WTC11 (cell line): ENCODE measurements at regions not wholly inside any gene's neighbourhood (a gene's known extent, or its start where the extent isn't known, plus 50 kb on each side); places are given as distances from the start of the nearest gene placed in this dataset.
A peak's percentile ranks its signal among the peaks of the same experiment; 100 is the strongest.

ENCODE experiments used
- ATAC-seq: fragments of 200-7000 bp; cut with Tn5 transposase; 2 replicates; pipeline ENCODE4 v1.10.0; 2021; ENCODE audit warnings: mild to moderate bottlenecking, moderate library complexity
- CTCF ChIA-PET: fragments of 300-600 bp; sonication (Branson Sonifier 250); formaldehyde crosslinking; loops from one replicate; lab custom pipeline; 2021; ENCODE audit warnings: antibody characterized with exemption; lab: Charles Lee
- POLR2A ChIA-PET: fragments of 350-600 bp; sonication (Branson Sonifier 250); formaldehyde crosslinking; loops from one replicate; lab custom pipeline; 2021; ENCODE audit warnings: antibody characterized with exemption; lab: Charles Lee
- DNase-seq: peaks from one replicate; pipeline ENCODE4 v3.0.0; 2021; ENCODE audit warnings: low spot score
- H3K27ac Mint-ChIP-seq: 2 replicates; pipeline ENCODE4 v1.8.0; 2021; ENCODE audit warnings: mixed read lengths
- H3K27me3 Mint-ChIP-seq: 2 replicates; pipeline ENCODE4 v1.8.0; 2021; ENCODE audit warnings: low read depth, mild to moderate bottlenecking, moderate library complexity, mixed read lengths
- H3K36me3 Mint-ChIP-seq: 2 replicates; pipeline ENCODE4 v1.8.0; 2021; ENCODE audit warnings: mixed read lengths
- H3K4me1 Mint-ChIP-seq: 2 replicates; pipeline ENCODE4 v1.8.0; 2022; ENCODE audit warnings: mixed read lengths
- H3K4me3 Mint-ChIP-seq: 2 replicates; pipeline ENCODE4 v1.8.0; 2021; ENCODE audit warnings: mild to moderate bottlenecking, moderate library complexity, mixed read lengths
- H3K9me3 Mint-ChIP-seq: 2 replicates; pipeline ENCODE4 v1.8.0; 2021; ENCODE audit warnings: mixed read lengths
- AR ChIP-seq: fragments of 250-450 bp; sonication (Bioruptor Pico); IDR thresholded peaks from 2 replicates; pipeline ENCODE4 v1.9.0; 2021; ENCODE audit warnings: mild to moderate bottlenecking
- ATF1 ChIP-seq: sonication (generic); formaldehyde crosslinking; IDR thresholded peaks from 2 replicates; pipeline ENCODE4 v1.8.1; 2023; ENCODE audit warnings: mild to moderate bottlenecking, moderate library complexity, missing genetic modification reagents
- ATF3 ChIP-seq: sonication (generic); formaldehyde crosslinking; conservative IDR thresholded peaks from 2 replicates; pipeline ENCODE4 v1.8.1; 2022; ENCODE audit warnings: mild to moderate bottlenecking, missing genetic modification reagents
- ERG ChIP-seq: fragments of 250-450 bp; sonication (Bioruptor Pico); IDR thresholded peaks from 2 replicates; pipeline ENCODE4 v1.8.0; 2021; ENCODE audit warnings: mild to moderate bottlenecking
- FOXP1 ChIP-seq: sonication (generic); formaldehyde crosslinking; IDR thresholded peaks from 2 replicates; pipeline ENCODE4 v1.8.0; 2022; ENCODE audit warnings: missing genetic modification reagents, mild to moderate bottlenecking, moderate library complexity, borderline replicate concordance
- FOXP4 ChIP-seq: sonication (generic); formaldehyde crosslinking; IDR thresholded peaks from 2 replicates; pipeline ENCODE4 v1.8.0; 2022; ENCODE audit warnings: mild to moderate bottlenecking, missing genetic modification reagents
- GTF2I ChIP-seq: fragments of 250-450 bp; sonication (Bioruptor Pico); conservative IDR thresholded peaks from 2 replicates; pipeline ENCODE4 v1.4.0; 2021; ENCODE audit warnings: mild to moderate bottlenecking
- HMGXB4 ChIP-seq: sonication (generic); formaldehyde crosslinking; IDR thresholded peaks from 2 replicates; pipeline ENCODE4 v1.8.1; 2023; ENCODE audit warnings: mild to moderate bottlenecking, moderate library complexity, missing genetic modification reagents
- IRF1 ChIP-seq: sonication (generic); formaldehyde crosslinking; IDR thresholded peaks from 2 replicates; pipeline ENCODE4 v1.8.0; 2023; ENCODE audit warnings: missing genetic modification reagents
- JUN ChIP-seq: sonication (generic); formaldehyde crosslinking; IDR thresholded peaks from 2 replicates; pipeline ENCODE4 v1.8.0; 2023; ENCODE audit warnings: mild to moderate bottlenecking, missing genetic modification reagents
- MAX ChIP-seq: sonication (generic); formaldehyde crosslinking; IDR thresholded peaks from 2 replicates; pipeline ENCODE4 v1.8.0; 2022; ENCODE audit warnings: mild to moderate bottlenecking, missing genetic modification reagents
- MXD4 ChIP-seq: fragments of 250-450 bp; sonication (Bioruptor Pico); IDR thresholded peaks from 2 replicates; pipeline ENCODE4 v1.8.0; 2021; ENCODE audit warnings: mild to moderate bottlenecking, moderate library complexity, borderline replicate concordance
- NFE2L1 ChIP-seq: sonication (generic); formaldehyde crosslinking; IDR thresholded peaks from 2 replicates; pipeline ENCODE4 v1.8.1; 2023; ENCODE audit warnings: missing genetic modification reagents
- NFYB ChIP-seq: sonication (generic); formaldehyde crosslinking; conservative IDR thresholded peaks from 2 replicates; pipeline ENCODE4 v1.8.0; 2022; ENCODE audit warnings: low read depth, missing genetic modification reagents
- OVOL2 ChIP-seq: fragments of 250-450 bp; sonication (Bioruptor Pico); IDR thresholded peaks from 2 replicates; pipeline ENCODE4 v1.9.0; 2021; ENCODE audit warnings: mild to moderate bottlenecking, borderline replicate concordance
- RORB ChIP-seq: fragments of 250-450 bp; sonication (Bioruptor Pico); IDR thresholded peaks from 2 replicates; pipeline ENCODE4 v1.9.0; 2021; ENCODE audit warnings: mild to moderate bottlenecking
- SMAD4 ChIP-seq: sonication (generic); formaldehyde crosslinking; IDR thresholded peaks from 2 replicates; pipeline ENCODE4 v1.8.0; 2022; ENCODE audit warnings: mild to moderate bottlenecking, missing genetic modification reagents
- SOX15 ChIP-seq: fragments of 250-450 bp; sonication (Bioruptor Pico); IDR thresholded peaks from 2 replicates; pipeline ENCODE4 v1.9.0; 2021; ENCODE audit warnings: mild to moderate bottlenecking
- SP1 ChIP-seq: sonication (generic); formaldehyde crosslinking; conservative IDR thresholded peaks from 2 replicates; pipeline ENCODE4 v1.8.1; 2022; ENCODE audit warnings: missing genetic modification reagents
- TCF7 ChIP-seq: sonication (generic); formaldehyde crosslinking; IDR thresholded peaks from 2 replicates; pipeline ENCODE4 v1.8.0; 2022; ENCODE audit warnings: mild to moderate bottlenecking, low read depth, missing genetic modification reagents, moderate library complexity
- TEAD4 ChIP-seq: sonication (generic); formaldehyde crosslinking; IDR thresholded peaks from 2 replicates; pipeline ENCODE4 v1.8.0; 2022; ENCODE audit warnings: mild to moderate bottlenecking, missing genetic modification reagents
- ZNF121 ChIP-seq: sonication (generic); formaldehyde crosslinking; IDR thresholded peaks from 2 replicates; pipeline ENCODE4 v1.8.0; 2023; ENCODE audit warnings: missing genetic modification reagents
- ZNF416 ChIP-seq: fragments of 250-450 bp; sonication (Bioruptor Pico); IDR thresholded peaks from 2 replicates; pipeline ENCODE4 v1.9.0; 2021; ENCODE audit warnings: mild to moderate bottlenecking, inconsistent platforms

- Mint-ChIP-seq H3K4me3 (no peak overlapping the region), H3K9me3 (no peaks in the 10 kb centered on the region), H3K4me1 (peaks cover 6% of the 10 kb centered on the region; the same call in 1 of the 2 replicates), H3K36me3 (no peaks in the 10 kb centered on the region), H3K27ac (no peak overlapping the region), H3K27me3 (no peaks in the 10 kb centered on the region)
- ChIA-PET CTCF (interaction anchor here (1.0 kb wide), 1 partner anchor 11 kb away, joined by 3 read pairs; no protein-coding TSS in a partner anchor), POLR2A (no interaction called here)
- ATAC-seq (peak; percentile 99), DNase-seq (peak; percentile 19)
- no peak for TF ChIP-seq SP1 (CRISPR knock-in tag)
- no peak for TF ChIP-seq FOXP4 (CRISPR knock-in tag)
- no peak for TF ChIP-seq MAX (CRISPR knock-in tag)
- no peak for TF ChIP-seq JUN (CRISPR knock-in tag)
- TF ChIP-seq SOX15 (CRISPR knock-in tag): no peak
- no peak for TF ChIP-seq NFYB
- TF ChIP-seq OVOL2 (CRISPR knock-in tag): no peak
- TF ChIP-seq ATF3 (CRISPR knock-in tag): no peak
Measured at GRCh38 chr15:55016225-55016624, 180.5 kb downstream of the RSL24D1 start.

GRCh38 chr15:55015093-55015445, 181.7 kb downstream of the RSL24D1 start:
- TF ChIP-seq TEAD4: no peak
- no peak for TF ChIP-seq IRF1 (CRISPR knock-in tag)
- TF ChIP-seq SMAD4 (CRISPR knock-in tag): no peak
- TF ChIP-seq RORB (CRISPR knock-in tag): no peak
- TF ChIP-seq FOXP1 (CRISPR knock-in tag): no peak
- no peak for TF ChIP-seq GTF2I (CRISPR knock-in tag)
- no peak for TF ChIP-seq HMGXB4 (CRISPR knock-in tag)
- no peak for TF ChIP-seq ERG (CRISPR knock-in tag)
- ATAC-seq (no peak), DNase-seq (no peak)
- Mint-ChIP-seq H3K9me3 (no peaks in the 10 kb centered on the region), H3K4me3 (no peak overlapping the region), H3K4me1 (peaks cover 6% of the 10 kb centered on the region; the same call in 1 of the 2 replicates), H3K27ac (no peak overlapping the region), H3K36me3 (no peaks in the 10 kb centered on the region), H3K27me3 (no peaks in the 10 kb centered on the region)
- ChIA-PET CTCF (no interaction called here), POLR2A (no interaction called here)

GRCh38 chr15:55014391-55015092, 182.2 kb downstream of the RSL24D1 start:
- POLR2A ChIA-PET: no interaction called here
- Mint-ChIP-seq H3K27me3 (no peaks in the 10 kb centered on the region), H3K9me3 (no peaks in the 10 kb centered on the region), H3K36me3 (no peaks in the 10 kb centered on the region), H3K27ac (no peak overlapping the region), H3K4me1 (peaks cover 6% of the 10 kb centered on the region; the same call in 1 of the 2 replicates), H3K4me3 (no peak overlapping the region)
- ATAC-seq (no peak), DNase-seq (no peak)
- CTCF ChIA-PET: no interaction called here
- TF ChIP-seq TCF7 (CRISPR knock-in tag) (no peak), ZNF416 (CRISPR knock-in tag) (no peak), ZNF121 (CRISPR knock-in tag) (no peak), NFE2L1 (CRISPR knock-in tag) (no peak), MXD4 (no peak), IRF1 (CRISPR knock-in tag) (no peak), JUN (CRISPR knock-in tag) (no peak), ATF3 (CRISPR knock-in tag) (no peak), ATF1 (CRISPR knock-in tag) (no peak), AR (CRISPR knock-in tag) (no peak)
